GM12892 (cell line): ENCODE measurements at regions not wholly inside any gene's neighbourhood (a gene's known extent, or its start where the extent isn't known, plus 50 kb on each side); places are given as distances from the start of the nearest gene placed in this dataset.

ENCODE experiments used
- POLR2A ChIP-seq: IDR thresholded peaks from 2 replicates; pipeline ENCODE4 v1.6.1; 2011; ENCODE audit warnings: low read depth, low read length, control low read depth
- POLR2AphosphoS5 ChIP-seq: IDR thresholded peaks from 2 replicates; pipeline ENCODE4 v1.6.1; 2011; ENCODE audit warnings: low read depth, low read length, control low read depth
- TAF1 ChIP-seq: IDR thresholded peaks from 2 replicates; pipeline ENCODE4 v1.6.1; 2011; ENCODE audit warnings: low read depth, mild to moderate bottlenecking, control low read depth, low read length, borderline replicate concordance

DNA sequence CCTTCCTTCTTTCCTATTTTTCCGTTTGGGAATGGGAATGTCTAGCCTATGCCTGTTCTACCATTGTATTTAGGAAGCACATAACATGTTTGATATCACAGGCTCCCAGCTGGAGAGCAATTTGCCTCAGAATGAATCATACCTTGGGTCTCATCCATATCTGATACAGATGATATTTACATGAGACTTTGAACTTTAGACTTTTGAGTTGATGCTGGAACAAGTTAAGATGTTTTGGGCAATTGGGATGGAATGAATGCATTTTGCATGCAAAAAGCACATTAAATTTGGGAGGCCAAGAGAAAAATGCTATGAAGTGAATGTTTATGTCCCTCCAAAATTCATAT, 61.9 kb upstream of the BEGAIN start:
- TF ChIP-seq TAF1 (no peak), POLR2A (no peak), POLR2AphosphoS5 (no peak)
